Eye (tissue), 1 donor: ENCODE measurements at regions not wholly inside any gene's neighbourhood (a gene's known extent, or its start where the extent isn't known, plus 50 kb on each side); places are given as distances from the start of the nearest gene placed in this dataset.

ENCODE experiments used
- DNase-seq: peaks from one replicate; pipeline ENCODE4 v3.0.0-alpha.2; 2015

- DNase-seq, result no peak
Measured at GRCh38 chr12:124162151-124163110, 132.5 kb upstream of the RFLNA start.

GRCh38 chr12:124165695-124166094 lies 129.2 kb upstream of the RFLNA start:
- DNase-seq, result no peak

- DNase-seq, result no peak
Measured at GRCh38 chr12:124167141-124167540, 127.8 kb upstream of the RFLNA start.

GRCh38 chr12:124168016-124168786 lies 126.7 kb upstream of the RFLNA start:
- no peak for DNase-seq

- DNase-seq, result no peak
Measured at GRCh38 chr12:124169577-124170284, 125.2 kb upstream of the RFLNA start.

- no peak for DNase-seq
Measured at GRCh38 chr12:124170760-124171159, 124.1 kb upstream of the RFLNA start.

GRCh38 chr12:124171231-124171979 lies 123.5 kb upstream of the RFLNA start:
- no peak for DNase-seq

- no peak for DNase-seq
Measured at GRCh38 chr12:124172636-124173035, 122.3 kb upstream of the RFLNA start.

- no peak for DNase-seq
Measured at GRCh38 chr12:124173692-124174091, 121.2 kb upstream of the RFLNA start.

- DNase-seq, result no peak
Measured at GRCh38 chr12:124174451-124175348, 120.2 kb upstream of the RFLNA start.

- DNase-seq, result peak; percentile 60
Measured at GRCh38 chr12:124175704-124176103, 119.2 kb upstream of the RFLNA start.

GRCh38 chr12:124177276-124177950 lies 117.5 kb upstream of the RFLNA start:
- no peak for DNase-seq

GRCh38 chr12:124177951-124178316 lies 117.0 kb upstream of the RFLNA start:
- no peak for DNase-seq

- no peak for DNase-seq
Measured at GRCh38 chr12:124179936-124180607, 114.8 kb upstream of the RFLNA start.

GRCh38 chr12:124183172-124183571 lies 111.7 kb upstream of the RFLNA start:
- no peak for DNase-seq

GRCh38 chr12:124184456-124184855 lies 110.4 kb upstream of the RFLNA start:
- DNase-seq, result no peak

GRCh38 chr12:124185971-124186686 lies 108.8 kb upstream of the RFLNA start:
- DNase-seq, result peak; percentile 63

GRCh38 chr12:124188084-124188483 lies 106.8 kb upstream of the RFLNA start:
- no peak for DNase-seq
